Neural crest cell (in vitro differentiated cells): ENCODE measurements at regions not wholly inside any gene's neighbourhood (a gene's known extent, or its start where the extent isn't known, plus 50 kb on each side); places are given as distances from the start of the nearest gene placed in this dataset.

Experiments used
- DNase-seq: peaks from one replicate; pipeline ENCODE4 v3.0.0; 2021; ENCODE audit warnings: low read depth, mixed read lengths, low spot score
- H3K27ac Mint-ChIP-seq: one replicate; pipeline ENCODE4 v1.8.0; 2021; ENCODE audit warnings: mild to moderate bottlenecking, mixed read lengths; ENCODE audit not compliant: unreplicated experiment
- H3K27me3 Mint-ChIP-seq: 2 replicates; pipeline ENCODE4 v1.8.0; 2021; ENCODE audit warnings: low read depth, mild to moderate bottlenecking, mixed read lengths
- H3K36me3 Mint-ChIP-seq: 2 replicates; pipeline ENCODE4 v1.8.0; 2021; ENCODE audit warnings: low read depth, mild to moderate bottlenecking, mixed read lengths
- H3K4me1 Mint-ChIP-seq: 2 replicates; pipeline ENCODE4 v1.8.0; 2021; ENCODE audit warnings: mixed read lengths
- H3K4me3 Mint-ChIP-seq: one replicate; pipeline ENCODE4 v1.8.0; 2021; ENCODE audit warnings: mild to moderate bottlenecking, mixed read lengths
- H3K9me3 Mint-ChIP-seq: 2 replicates; pipeline ENCODE4 v1.8.0; 2021; ENCODE audit warnings: mixed read lengths
- CTCF ChIP-seq: fragments of 200-600 bp; sonication (generic); conservative IDR thresholded peaks from 2 replicates; pipeline ENCODE4 v1.5.0; 2021; ENCODE audit warnings: antibody characterized with exemption, mild to moderate bottlenecking

- no peak for DNase-seq
- H3K4me3 Mint-ChIP-seq: no peak overlapping the region
- TF ChIP-seq CTCF: no peak
- H3K9me3 Mint-ChIP-seq: no peaks in the 10 kb centered on the region
- no peaks in the 10 kb centered on the region for H3K27me3 Mint-ChIP-seq
- no peaks in the 10 kb centered on the region for H3K36me3 Mint-ChIP-seq
- no peaks in the 10 kb centered on the region for H3K4me1 Mint-ChIP-seq
- H3K27ac Mint-ChIP-seq: no peak overlapping the region
Observed at GRCh38 chr11:97019754-97020153, 629.9 kb downstream of the JRKL start.

GRCh38 chr11:97022955-97023354, 633.1 kb downstream of the JRKL start:
- H3K27ac Mint-ChIP-seq: no peak overlapping the region
- H3K36me3 Mint-ChIP-seq: no peaks in the 10 kb centered on the region
- no peak overlapping the region for H3K4me3 Mint-ChIP-seq
- no peaks in the 10 kb centered on the region for H3K4me1 Mint-ChIP-seq
- no peak for TF ChIP-seq CTCF
- peaks cover 2% of the 10 kb centered on the region for H3K27me3 Mint-ChIP-seq
- H3K9me3 Mint-ChIP-seq: no peaks in the 10 kb centered on the region
- no peak for DNase-seq

- Mint-ChIP-seq H3K27me3 (peaks cover 2% of the 10 kb centered on the region), H3K27ac (no peak overlapping the region), H3K36me3 (no peaks in the 10 kb centered on the region), H3K4me3 (no peak overlapping the region), H3K4me1 (no peaks in the 10 kb centered on the region), H3K9me3 (peaks cover 2% of the 10 kb centered on the region)
- no peak for DNase-seq
- TF ChIP-seq CTCF: no peak
Observed at GRCh38 chr11:97028836-97029406, 639.1 kb downstream of the JRKL start.

- Mint-ChIP-seq H3K9me3 (peaks cover 2% of the 10 kb centered on the region), H3K27ac (no peak overlapping the region), H3K4me1 (no peaks in the 10 kb centered on the region), H3K4me3 (no peak overlapping the region), H3K36me3 (no peaks in the 10 kb centered on the region), H3K27me3 (no peaks in the 10 kb centered on the region)
- no peak for TF ChIP-seq CTCF
- DNase-seq: no peak
Observed at GRCh38 chr11:97033178-97033577, 643.4 kb downstream of the JRKL start.

GRCh38 chr11:97048481-97048880, 658.7 kb downstream of the JRKL start:
- TF ChIP-seq CTCF: no peak
- Mint-ChIP-seq H3K27me3 (no peaks in the 10 kb centered on the region), H3K27ac (no peak overlapping the region), H3K4me3 (no peak overlapping the region), H3K36me3 (no peaks in the 10 kb centered on the region), H3K9me3 (no peaks in the 10 kb centered on the region), H3K4me1 (no peaks in the 10 kb centered on the region)
- DNase-seq: no peak

GRCh38 chr11:97060184-97060583, 670.4 kb downstream of the JRKL start:
- H3K9me3 Mint-ChIP-seq: peaks cover 5% of the 10 kb centered on the region
- H3K36me3 Mint-ChIP-seq: no peaks in the 10 kb centered on the region
- no peak overlapping the region for H3K4me3 Mint-ChIP-seq
- no peak overlapping the region for H3K27ac Mint-ChIP-seq
- no peaks in the 10 kb centered on the region for H3K4me1 Mint-ChIP-seq
- TF ChIP-seq CTCF: no peak
- H3K27me3 Mint-ChIP-seq: no peaks in the 10 kb centered on the region
- DNase-seq: no peak
